HepG2 (cell line): ENCODE measurements at regions not wholly inside any gene's neighbourhood (a gene's known extent, or its start where the extent isn't known, plus 50 kb on each side); places are given as distances from the start of the nearest gene placed in this dataset.

Experiments used
- ARHGAP35 ChIP-seq: sonication (generic); formaldehyde crosslinking; IDR thresholded peaks from 2 replicates; pipeline ENCODE4 v1.9.0; 2022; ENCODE audit warnings: mild to moderate bottlenecking, inconsistent platforms, moderate library complexity, missing genetic modification reagents, borderline replicate concordance
- DBP ChIP-seq: sonication (generic); formaldehyde crosslinking; IDR thresholded peaks from 2 replicates; pipeline ENCODE4 v1.4.0; 2020; ENCODE audit warnings: missing genetic modification reagents; ENCODE audit errors: not compliant biosample characterization
- FOXK1 ChIP-seq: sonication (generic); formaldehyde crosslinking; IDR thresholded peaks from 2 replicates; pipeline ENCODE4 v1.4.0; 2020; ENCODE audit warnings: low read depth, missing genetic modification reagents, borderline replicate concordance
- GPBP1L1 ChIP-seq: sonication (generic); formaldehyde crosslinking; IDR thresholded peaks from 2 replicates; pipeline ENCODE4 v1.5.0; 2020; ENCODE audit warnings: mild to moderate bottlenecking, missing genetic modification reagents
- HCFC1 ChIP-seq: fragments of 150-350 bp; IDR thresholded peaks from 2 replicates; pipeline ENCODE4 v1.6.1; 2014; ENCODE audit warnings: low read depth, low read length
- HIVEP1 ChIP-seq: sonication (generic); formaldehyde crosslinking; IDR thresholded peaks from 2 replicates; pipeline ENCODE4 v1.4.0; 2020; ENCODE audit warnings: mild to moderate bottlenecking, missing genetic modification reagents
- HNRNPUL1 ChIP-seq: fragments of 200-400 bp; formaldehyde crosslinking; IDR thresholded peaks from 2 replicates; pipeline ENCODE4 v1.6.1; 2017; ENCODE audit warnings: low read depth, mild to moderate bottlenecking, low read length, moderate library complexity
- JDP2 ChIP-seq: sonication (generic); formaldehyde crosslinking; IDR thresholded peaks from 2 replicates; pipeline ENCODE4 v1.8.1; 2022; ENCODE audit warnings: missing genetic modification reagents, borderline replicate concordance
- MAFK ChIP-seq, 2 experiments: IDR thresholded peaks in 1 of 2; conservative IDR thresholded peaks in 1 of 2; 2 replicates each; pipeline ENCODE4 v1.6.1; 2011; ENCODE audit warnings: improper control_type of control experiment in 2 of 2, low read length in 2 of 2
- MATR3 ChIP-seq: sonication (generic); formaldehyde crosslinking; IDR thresholded peaks from 2 replicates; pipeline ENCODE4 v1.4.0; 2020; ENCODE audit warnings: missing genetic modification reagents
- MYPOP ChIP-seq: sonication (generic); formaldehyde crosslinking; IDR thresholded peaks from 2 replicates; pipeline ENCODE4 v1.8.1; 2023; ENCODE audit warnings: mild to moderate bottlenecking, moderate library complexity, missing genetic modification reagents
- NCOA1 ChIP-seq: sonication (generic); formaldehyde crosslinking; IDR thresholded peaks from 2 replicates; pipeline ENCODE4 v1.9.0; 2021; ENCODE audit warnings: missing genetic modification reagents
- NCOR1 ChIP-seq: fragments of 200-600 bp; sonication (generic); IDR thresholded peaks from 2 replicates; pipeline ENCODE4 v1.7.0; 2017; ENCODE audit warnings: antibody characterized with exemption, low read length, borderline replicate concordance
- NFKB2 ChIP-seq: sonication (generic); formaldehyde crosslinking; IDR thresholded peaks from 2 replicates; pipeline ENCODE4 v1.4.0; 2020; ENCODE audit warnings: missing genetic modification reagents, borderline replicate concordance
- NFYB ChIP-seq: sonication (generic); formaldehyde crosslinking; IDR thresholded peaks from 2 replicates; pipeline ENCODE4 v1.4.0; 2020; ENCODE audit warnings: missing genetic modification reagents
- PBX3 ChIP-seq: sonication (generic); formaldehyde crosslinking; IDR thresholded peaks from 2 replicates; pipeline ENCODE4 v1.8.1; 2023; ENCODE audit warnings: missing genetic modification reagents, inconsistent platforms, borderline replicate concordance
- ZKSCAN5 ChIP-seq: sonication (generic); formaldehyde crosslinking; IDR thresholded peaks from 2 replicates; pipeline ENCODE4 v1.5.1; 2020; ENCODE audit warnings: mild to moderate bottlenecking, missing genetic modification reagents
- ZNF501 ChIP-seq: sonication (generic); formaldehyde crosslinking; IDR thresholded peaks from 2 replicates; pipeline ENCODE4 v1.5.1; 2020; ENCODE audit warnings: mild to moderate bottlenecking, moderate library complexity, missing genetic modification reagents
- ZNF556 ChIP-seq: sonication (generic); formaldehyde crosslinking; IDR thresholded peaks from 2 replicates; pipeline ENCODE4 v1.4.0; 2020; ENCODE audit warnings: mild to moderate bottlenecking, missing genetic modification reagents, borderline replicate concordance
- ZSCAN29 ChIP-seq: sonication (generic); formaldehyde crosslinking; conservative IDR thresholded peaks from 2 replicates; pipeline ENCODE4 v1.4.0; 2020; ENCODE audit warnings: mild to moderate bottlenecking, missing genetic modification reagents
- TF ChIP-seq, protein P1 (sequence below): sonication (generic); formaldehyde crosslinking; IDR thresholded peaks from 2 replicates; pipeline ENCODE4 v1.5.0; 2020; ENCODE audit warnings: mild to moderate bottlenecking, missing genetic modification reagents
- TF ChIP-seq, protein P2 (sequence below): sonication (generic); formaldehyde crosslinking; IDR thresholded peaks from 2 replicates; pipeline ENCODE4 v1.8.0; 2022; ENCODE audit warnings: low read depth, missing genetic modification reagents

GRCh38 chr12:92070864-92071445 lies 74.7 kb downstream of the BTG1 start (continued):
- TF ChIP-seq, protein P1, sequence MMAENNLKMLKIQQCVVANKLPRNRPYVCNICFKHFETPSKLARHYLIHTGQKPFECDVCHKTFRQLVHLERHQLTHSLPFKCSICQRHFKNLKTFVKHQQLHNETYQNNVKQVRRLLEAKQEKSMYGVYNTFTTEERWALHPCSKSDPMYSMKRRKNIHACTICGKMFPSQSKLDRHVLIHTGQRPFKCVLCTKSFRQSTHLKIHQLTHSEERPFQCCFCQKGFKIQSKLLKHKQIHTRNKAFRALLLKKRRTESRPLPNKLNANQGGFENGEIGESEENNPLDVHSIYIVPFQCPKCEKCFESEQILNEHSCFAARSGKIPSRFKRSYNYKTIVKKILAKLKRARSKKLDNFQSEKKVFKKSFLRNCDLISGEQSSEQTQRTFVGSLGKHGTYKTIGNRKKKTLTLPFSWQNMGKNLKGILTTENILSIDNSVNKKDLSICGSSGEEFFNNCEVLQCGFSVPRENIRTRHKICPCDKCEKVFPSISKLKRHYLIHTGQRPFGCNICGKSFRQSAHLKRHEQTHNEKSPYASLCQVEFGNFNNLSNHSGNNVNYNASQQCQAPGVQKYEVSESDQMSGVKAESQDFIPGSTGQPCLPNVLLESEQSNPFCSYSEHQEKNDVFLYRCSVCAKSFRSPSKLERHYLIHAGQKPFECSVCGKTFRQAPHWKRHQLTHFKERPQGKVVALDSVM (CRISPR knock-in tag) = no peak
- TF ChIP-seq ARHGAP35 = no peak
- TF ChIP-seq NCOR1 = peak; percentile 96
- no peak for TF ChIP-seq NCOA1 (CRISPR knock-in tag)
- TF ChIP-seq PBX3 (CRISPR knock-in tag) = no peak
- no peak; the same call in 1 of the 2 replicates for TF ChIP-seq MYPOP (CRISPR knock-in tag)
- TF ChIP-seq, protein P2, sequence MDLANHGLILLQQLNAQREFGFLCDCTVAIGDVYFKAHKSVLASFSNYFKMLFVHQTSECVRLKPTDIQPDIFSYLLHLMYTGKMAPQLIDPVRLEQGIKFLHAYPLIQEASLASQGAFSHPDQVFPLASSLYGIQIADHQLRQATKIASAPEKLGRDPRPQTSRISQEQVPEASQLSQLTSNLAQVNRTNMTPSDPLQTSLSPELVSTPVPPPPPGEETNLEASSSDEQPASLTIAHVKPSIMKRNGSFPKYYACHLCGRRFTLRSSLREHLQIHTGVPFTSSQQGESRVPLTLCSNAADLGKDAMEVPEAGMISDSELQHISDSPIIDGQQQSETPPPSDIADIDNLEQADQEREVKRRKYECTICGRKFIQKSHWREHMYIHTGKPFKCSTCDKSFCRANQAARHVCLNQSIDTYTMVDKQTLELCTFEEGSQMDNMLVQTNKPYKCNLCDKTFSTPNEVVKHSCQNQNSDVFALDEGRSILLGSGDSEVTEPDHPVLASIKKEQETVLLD (CRISPR knock-in tag) = no peak
- TF ChIP-seq DBP (CRISPR knock-in tag) = no peak
- no peak for TF ChIP-seq GPBP1L1
- TF ChIP-seq HCFC1 = no peak
- 0 out of 2 replicates have a peak, but pooled peaks have one; percentile 32 for TF ChIP-seq ZKSCAN5
- no peak; the same call in 1 of the 2 replicates for TF ChIP-seq JDP2 (CRISPR knock-in tag)
- TF ChIP-seq NFYB (CRISPR knock-in tag) = no peak
- TF ChIP-seq MAFK (conservative IDR thresholded peaks at IDR 0.05 in 1 of 2, IDR thresholded peaks at IDR 0.05 in 1 of 2; ENCODE audit: low read length in 2 of 2) = peak in 1 of 2 experiments; percentile 26; a peak in 2 of 4 replicates
- TF ChIP-seq HIVEP1 (CRISPR knock-in tag) = no peak
- TF ChIP-seq HNRNPUL1 = no peak
- TF ChIP-seq ZNF501 (CRISPR knock-in tag) = no peak
- peak; percentile 99 for TF ChIP-seq FOXK1 (CRISPR knock-in tag)
- TF ChIP-seq MATR3 (CRISPR knock-in tag) = no peak
- TF ChIP-seq ZNF556 = peak; percentile 58; the same call in 1 of the 2 replicates
- TF ChIP-seq ZSCAN29 (CRISPR knock-in tag) = 0 out of 2 replicates have a peak, but pooled peaks have one; percentile 18
- TF ChIP-seq NFKB2 (CRISPR knock-in tag) = no peak
